ENCODE measurements at regions not wholly inside any gene's neighbourhood (a gene's known extent, or its start where the extent isn't known, plus 50 kb on each side); places are given as distances from the start of the nearest gene placed in this dataset.

- no peaks in the 10 kb centered on the region for H3K4me1 ChIP-seq (ENCODE audit: insufficient read depth, low read length)
- no peaks in the 10 kb centered on the region for H3K9me3 ChIP-seq (ENCODE audit: low read length)
- H3K36me3 ChIP-seq (ENCODE audit: insufficient read depth, low read length) = no peaks in the 10 kb centered on the region
- no peak overlapping the region for H2AFZ ChIP-seq (ENCODE audit: low read depth, low read length)
- H3K27me3 ChIP-seq (ENCODE audit: insufficient read depth, low read length) = no peaks in the 10 kb centered on the region
- no peak overlapping the region for H3K4me3 ChIP-seq (ENCODE audit: low read length)
Measured at GRCh38 chr4:126361287-126361686, 1046.5 kb downstream of the FAT4 start.

- no peaks in the 10 kb centered on the region for H3K9me3 ChIP-seq (ENCODE audit: low read length)
- H3K4me1 ChIP-seq (ENCODE audit: insufficient read depth, low read length) = no peaks in the 10 kb centered on the region
- no peaks in the 10 kb centered on the region for H3K36me3 ChIP-seq (ENCODE audit: insufficient read depth, low read length)
- H3K27me3 ChIP-seq (ENCODE audit: insufficient read depth, low read length) = no peaks in the 10 kb centered on the region
- no peak overlapping the region for H3K4me3 ChIP-seq (ENCODE audit: low read length)
- no peak overlapping the region for H2AFZ ChIP-seq (ENCODE audit: low read depth, low read length)
Measured at GRCh38 chr4:126364311-126364911, 1049.7 kb downstream of the FAT4 start.

GRCh38 chr4:126369076-126369475 is 1054.3 kb downstream of the FAT4 start:
- H3K4me3 ChIP-seq (ENCODE audit: low read length) = no peak overlapping the region
- no peak overlapping the region for H2AFZ ChIP-seq (ENCODE audit: low read depth, low read length)
- H3K36me3 ChIP-seq (ENCODE audit: insufficient read depth, low read length) = no peaks in the 10 kb centered on the region
- no peaks in the 10 kb centered on the region for H3K4me1 ChIP-seq (ENCODE audit: insufficient read depth, low read length)
- H3K9me3 ChIP-seq (ENCODE audit: low read length) = no peaks in the 10 kb centered on the region
- H3K27me3 ChIP-seq (ENCODE audit: insufficient read depth, low read length) = no peaks in the 10 kb centered on the region

- Histone ChIP-seq H3K36me3 (ENCODE audit: insufficient read depth, low read length) (no peaks in the 10 kb centered on the region), H3K4me3 (ENCODE audit: low read length) (no peak overlapping the region), H3K27me3 (ENCODE audit: insufficient read depth, low read length) (no peaks in the 10 kb centered on the region), H2AFZ (ENCODE audit: low read depth, low read length) (no peak overlapping the region), H3K4me1 (ENCODE audit: insufficient read depth, low read length) (no peaks in the 10 kb centered on the region), H3K9me3 (ENCODE audit: low read length) (no peaks in the 10 kb centered on the region)
Measured at GRCh38 chr4:126372634-126373033, 1057.9 kb downstream of the FAT4 start.

GRCh38 chr4:126375462-126376054 is 1060.8 kb downstream of the FAT4 start:
- Histone ChIP-seq H3K9me3 (ENCODE audit: low read length) (no peaks in the 10 kb centered on the region), H2AFZ (ENCODE audit: low read depth, low read length) (no peak overlapping the region), H3K27me3 (ENCODE audit: insufficient read depth, low read length) (no peaks in the 10 kb centered on the region), H3K4me1 (ENCODE audit: insufficient read depth, low read length) (no peaks in the 10 kb centered on the region), H3K4me3 (ENCODE audit: low read length) (no peak overlapping the region), H3K36me3 (ENCODE audit: insufficient read depth, low read length) (no peaks in the 10 kb centered on the region)

- H2AFZ ChIP-seq (ENCODE audit: low read depth, low read length) = no peak overlapping the region
- H3K36me3 ChIP-seq (ENCODE audit: insufficient read depth, low read length) = no peaks in the 10 kb centered on the region
- no peaks in the 10 kb centered on the region for H3K9me3 ChIP-seq (ENCODE audit: low read length)
- no peak overlapping the region for H3K4me3 ChIP-seq (ENCODE audit: low read length)
- H3K27me3 ChIP-seq (ENCODE audit: insufficient read depth, low read length) = no peaks in the 10 kb centered on the region
- H3K4me1 ChIP-seq (ENCODE audit: insufficient read depth, low read length) = no peaks in the 10 kb centered on the region
Measured at GRCh38 chr4:126385954-126386353, 1071.2 kb downstream of the FAT4 start.

- no peaks in the 10 kb centered on the region for H3K36me3 ChIP-seq (ENCODE audit: insufficient read depth, low read length)
- no peak overlapping the region for H3K4me3 ChIP-seq (ENCODE audit: low read length)
- no peaks in the 10 kb centered on the region for H3K9me3 ChIP-seq (ENCODE audit: low read length)
- H3K4me1 ChIP-seq (ENCODE audit: insufficient read depth, low read length) = no peaks in the 10 kb centered on the region
- H3K27me3 ChIP-seq (ENCODE audit: insufficient read depth, low read length) = no peaks in the 10 kb centered on the region
- H2AFZ ChIP-seq (ENCODE audit: low read depth, low read length) = no peak overlapping the region
Measured at GRCh38 chr4:126386512-126386911, 1071.8 kb downstream of the FAT4 start.

- H3K4me1 ChIP-seq (ENCODE audit: insufficient read depth, low read length) = no peaks in the 10 kb centered on the region
- no peaks in the 10 kb centered on the region for H3K36me3 ChIP-seq (ENCODE audit: insufficient read depth, low read length)
- H2AFZ ChIP-seq (ENCODE audit: low read depth, low read length) = no peak overlapping the region
- H3K27me3 ChIP-seq (ENCODE audit: insufficient read depth, low read length) = no peaks in the 10 kb centered on the region
- H3K9me3 ChIP-seq (ENCODE audit: low read length) = no peaks in the 10 kb centered on the region
- H3K4me3 ChIP-seq (ENCODE audit: low read length) = no peak overlapping the region
Measured at GRCh38 chr4:126395664-126396063, 1080.9 kb downstream of the FAT4 start.

- Histone ChIP-seq H3K4me1 (ENCODE audit: insufficient read depth, low read length) (no peaks in the 10 kb centered on the region), H3K27me3 (ENCODE audit: insufficient read depth, low read length) (no peaks in the 10 kb centered on the region), H3K4me3 (ENCODE audit: low read length) (no peak overlapping the region), H2AFZ (ENCODE audit: low read depth, low read length) (no peak overlapping the region), H3K9me3 (ENCODE audit: low read length) (no peaks in the 10 kb centered on the region), H3K36me3 (ENCODE audit: insufficient read depth, low read length) (no peaks in the 10 kb centered on the region)
Measured at GRCh38 chr4:126396121-126396520, 1081.4 kb downstream of the FAT4 start.

GRCh38 chr4:126396703-126397102 is 1081.9 kb downstream of the FAT4 start:
- H3K4me1 ChIP-seq (ENCODE audit: insufficient read depth, low read length) = no peaks in the 10 kb centered on the region
- no peaks in the 10 kb centered on the region for H3K9me3 ChIP-seq (ENCODE audit: low read length)
- H3K4me3 ChIP-seq (ENCODE audit: low read length) = no peak overlapping the region
- H3K36me3 ChIP-seq (ENCODE audit: insufficient read depth, low read length) = no peaks in the 10 kb centered on the region
- no peaks in the 10 kb centered on the region for H3K27me3 ChIP-seq (ENCODE audit: insufficient read depth, low read length)
- no peak overlapping the region for H2AFZ ChIP-seq (ENCODE audit: low read depth, low read length)

GRCh38 chr4:126404549-126404948 is 1089.8 kb downstream of the FAT4 start:
- no peak overlapping the region for H2AFZ ChIP-seq (ENCODE audit: low read depth, low read length)
- no peak overlapping the region for H3K4me3 ChIP-seq (ENCODE audit: low read length)
- H3K4me1 ChIP-seq (ENCODE audit: insufficient read depth, low read length) = no peaks in the 10 kb centered on the region
- H3K36me3 ChIP-seq (ENCODE audit: insufficient read depth, low read length) = no peaks in the 10 kb centered on the region
- H3K9me3 ChIP-seq (ENCODE audit: low read length) = peaks cover 5% of the 10 kb centered on the region
- no peaks in the 10 kb centered on the region for H3K27me3 ChIP-seq (ENCODE audit: insufficient read depth, low read length)

GRCh38 chr4:126405369-126405982 is 1090.7 kb downstream of the FAT4 start:
- Histone ChIP-seq H3K4me3 (ENCODE audit: low read length) (no peak overlapping the region), H2AFZ (ENCODE audit: low read depth, low read length) (no peak overlapping the region), H3K36me3 (ENCODE audit: insufficient read depth, low read length) (no peaks in the 10 kb centered on the region), H3K4me1 (ENCODE audit: insufficient read depth, low read length) (no peaks in the 10 kb centered on the region), H3K9me3 (ENCODE audit: low read length) (peaks cover 5% of the 10 kb centered on the region), H3K27me3 (ENCODE audit: insufficient read depth, low read length) (no peaks in the 10 kb centered on the region)

GRCh38 chr4:126409746-126410145 is 1095.0 kb downstream of the FAT4 start:
- Histone ChIP-seq H3K4me3 (ENCODE audit: low read length) (no peak overlapping the region), H3K36me3 (ENCODE audit: insufficient read depth, low read length) (no peaks in the 10 kb centered on the region), H3K9me3 (ENCODE audit: low read length) (peaks cover 1% of the 10 kb centered on the region), H3K27me3 (ENCODE audit: insufficient read depth, low read length) (no peaks in the 10 kb centered on the region), H3K4me1 (ENCODE audit: insufficient read depth, low read length) (no peaks in the 10 kb centered on the region), H2AFZ (ENCODE audit: low read depth, low read length) (no peak overlapping the region)

All from neuron (in vitro differentiated cells).